ENCODE measurements at regions not wholly inside any gene's neighbourhood (a gene's known extent, or its start where the extent isn't known, plus 50 kb on each side); places are given as distances from the start of the nearest gene placed in this dataset.

GRCh38 chr4:45927641-45928040, 196.2 kb downstream of the GABRG1 start:
- Histone ChIP-seq H3K4me2 (ENCODE audit: low read depth, low read length) (no peak overlapping the region), H3K4me1 (ENCODE audit: insufficient read depth, low read length) (no peaks in the 10 kb centered on the region), H3K27ac (ENCODE audit: extremely low read length, insufficient read depth, low read length) (no peak overlapping the region), H3K9ac (ENCODE audit: insufficient read depth, low read depth, low read length) (no peak overlapping the region), H3K27me3 (ENCODE audit: control insufficient read depth in 1 of 2, insufficient read depth in 2 of 2, low read length in 2 of 2) (no peaks in the 10 kb centered on the region), H3K79me2 (ENCODE audit: insufficient read depth, low read length) (no peaks in the 10 kb centered on the region), H3K36me3 (replicated peaks in 1 of 2; ENCODE audit: control insufficient read depth in 1 of 2, insufficient read depth in 2 of 2, low read length in 2 of 2) (no peaks in the 10 kb centered on the region), H3K4me3 (replicated peaks in 1 of 3; ENCODE audit: insufficient read depth in 1 of 3, low read depth in 2 of 3, low read length in 3 of 3) (no peak overlapping the region), H3K9me3 (ENCODE audit: low read length) (no peaks in the 10 kb centered on the region; the same call in 1 of the 2 replicates), H4K20me1 (ENCODE audit: insufficient read depth, low read length) (no peaks in the 10 kb centered on the region), H2AFZ (ENCODE audit: low read length) (no peak overlapping the region)
- CTCF ChIA-PET (ENCODE audit: low intra/inter-chr PET ratio, low total read pairs) = no interaction called here
- POLR2A ChIA-PET = no interaction called here
- intact Hi-C loops (cut with micrococcal nuclease; ENCODE audit: unreplicated experiment) = no loop called here
- no peak for DNase-seq (ENCODE audit: low spot score)
- WGBS (ENCODE audit: low lambda C conversion rate) = 0% methylated on average over 1 of the region's 1 CpG
- no peak for ATAC-seq
- TF ChIP-seq ZSCAN25 (CRISPR knock-in tag; IDR thresholded peaks at IDR 0.05) = no peak
- no peak for TF ChIP-seq ZNF33A (CRISPR knock-in tag; IDR thresholded peaks at IDR 0.05; ENCODE audit: borderline replicate concordance)
- TF ChIP-seq MYNN (CRISPR knock-in tag; IDR thresholded peaks at IDR 0.05; ENCODE audit: low read depth) = no peak
- no peak for TF ChIP-seq HNRNPUL1 (IDR thresholded peaks at IDR 0.05; ENCODE audit: low read depth, low read length)
- in situ Hi-C loops (cut with HindIII; ENCODE audit: extremely low pct_ligation_motif_present, low pct_unique_long_range_greater_than_20kb) = no loop called here
- no peak for FAIRE-seq
- BruUV-seq (replicated peaks) = no TSS peak

- H4K20me1 ChIP-seq (ENCODE audit: insufficient read depth, low read length) = no peaks in the 10 kb centered on the region
- TF ChIP-seq KDM3A (CRISPR knock-in tag; IDR thresholded peaks at IDR 0.05; ENCODE audit: low read depth) = no peak
- peak; percentile 56; the same call in 1 of the 2 replicates for TF ChIP-seq ATF7 (IDR thresholded peaks at IDR 0.05)
- no peak for TF ChIP-seq ATF7 (CRISPR knock-in tag; IDR thresholded peaks at IDR 0.05)
Measured at GRCh38 chr4:45925809-45926208, 198.0 kb downstream of the GABRG1 start.

More at GRCh38 chr4:45925809-45926208, 198.0 kb downstream of the GABRG1 start:
- no TSS peak for BruUV-seq (replicated peaks)
- H3K4me3 ChIP-seq (replicated peaks in 1 of 3; ENCODE audit: insufficient read depth in 1 of 3, low read depth in 2 of 3, low read length in 3 of 3) = no peak overlapping the region
- no peaks in the 10 kb centered on the region for H3K79me2 ChIP-seq (ENCODE audit: insufficient read depth, low read length)
- ATAC-seq (no peak), FAIRE-seq (no peak), DNase-seq (ENCODE audit: low spot score) (no peak)
- no peaks in the 10 kb centered on the region; the same call in 1 of the 2 replicates for H3K9me3 ChIP-seq (ENCODE audit: low read length)
- ChIA-PET CTCF (ENCODE audit: low intra/inter-chr PET ratio, low total read pairs) (no interaction called here), POLR2A (no interaction called here)
- no peak overlapping the region for H3K9ac ChIP-seq (ENCODE audit: insufficient read depth, low read depth, low read length)
- no peaks in the 10 kb centered on the region for H3K27me3 ChIP-seq (ENCODE audit: control insufficient read depth in 1 of 2, insufficient read depth in 2 of 2, low read length in 2 of 2)
- H3K4me2 ChIP-seq (ENCODE audit: low read depth, low read length) = no peak overlapping the region
- WGBS (ENCODE audit: low lambda C conversion rate) = 0% methylated on average over 1 of the region's 1 CpG
- no peak overlapping the region for H2AFZ ChIP-seq (ENCODE audit: low read length)
- no peaks in the 10 kb centered on the region for H3K36me3 ChIP-seq (replicated peaks in 1 of 2; ENCODE audit: control insufficient read depth in 1 of 2, insufficient read depth in 2 of 2, low read length in 2 of 2)
- intact Hi-C loops (cut with micrococcal nuclease; ENCODE audit: unreplicated experiment) = no loop called here
- H3K4me1 ChIP-seq (ENCODE audit: insufficient read depth, low read length) = no peaks in the 10 kb centered on the region
- no peak overlapping the region for H3K27ac ChIP-seq (ENCODE audit: extremely low read length, insufficient read depth, low read length)
- in situ Hi-C loops (cut with HindIII; ENCODE audit: extremely low pct_ligation_motif_present, low pct_unique_long_range_greater_than_20kb) = no loop called here

Measured in HepG2 (cell line).